A673 (cell line): ENCODE measurements at regions not wholly inside any gene's neighbourhood (a gene's known extent, or its start where the extent isn't known, plus 50 kb on each side); places are given as distances from the start of the nearest gene placed in this dataset.

Experiments
- EZH2 ChIP-seq: fragments of 200-600 bp; sonication (generic); IDR thresholded peaks from 2 replicates; pipeline ENCODE4 v1.6.1; 2017; ENCODE audit warnings: borderline replicate concordance, low read depth, mild to moderate bottlenecking, mixed read lengths, antibody characterized with exemption, low read length; ENCODE audit not compliant: poor library complexity, severe bottlenecking
- TF ChIP-seq, protein P1 (sequence below): fragments of 300-800, 200-600 bp; sonication (generic); conservative IDR thresholded peaks from 2 replicates; pipeline ENCODE4 v1.5.1; 2017; ENCODE audit warnings: low read depth, mild to moderate bottlenecking, antibody characterized with exemption, low read length, moderate library complexity, mixed read lengths

DNA sequence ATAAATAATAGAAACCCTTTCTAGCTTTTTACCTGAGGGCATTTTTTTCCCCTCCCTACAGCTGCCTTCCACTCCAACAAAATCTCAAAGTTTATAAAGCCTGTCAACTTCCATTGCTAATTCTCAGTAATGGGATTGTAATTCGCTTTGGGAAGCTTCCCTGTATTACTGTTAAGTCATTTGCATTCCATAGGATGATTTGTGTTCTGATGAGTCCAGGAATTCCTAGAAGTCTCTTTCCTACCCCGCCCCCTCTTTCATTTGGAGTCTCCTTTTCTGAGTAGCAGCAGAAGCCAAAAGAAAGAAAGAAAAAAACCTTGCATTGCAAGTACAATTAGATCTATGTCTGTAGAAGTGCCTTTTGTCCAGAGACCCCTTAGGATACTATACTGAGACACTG is 1033.3 kb downstream of the IGSF11 start:
- TF ChIP-seq, protein P1, sequence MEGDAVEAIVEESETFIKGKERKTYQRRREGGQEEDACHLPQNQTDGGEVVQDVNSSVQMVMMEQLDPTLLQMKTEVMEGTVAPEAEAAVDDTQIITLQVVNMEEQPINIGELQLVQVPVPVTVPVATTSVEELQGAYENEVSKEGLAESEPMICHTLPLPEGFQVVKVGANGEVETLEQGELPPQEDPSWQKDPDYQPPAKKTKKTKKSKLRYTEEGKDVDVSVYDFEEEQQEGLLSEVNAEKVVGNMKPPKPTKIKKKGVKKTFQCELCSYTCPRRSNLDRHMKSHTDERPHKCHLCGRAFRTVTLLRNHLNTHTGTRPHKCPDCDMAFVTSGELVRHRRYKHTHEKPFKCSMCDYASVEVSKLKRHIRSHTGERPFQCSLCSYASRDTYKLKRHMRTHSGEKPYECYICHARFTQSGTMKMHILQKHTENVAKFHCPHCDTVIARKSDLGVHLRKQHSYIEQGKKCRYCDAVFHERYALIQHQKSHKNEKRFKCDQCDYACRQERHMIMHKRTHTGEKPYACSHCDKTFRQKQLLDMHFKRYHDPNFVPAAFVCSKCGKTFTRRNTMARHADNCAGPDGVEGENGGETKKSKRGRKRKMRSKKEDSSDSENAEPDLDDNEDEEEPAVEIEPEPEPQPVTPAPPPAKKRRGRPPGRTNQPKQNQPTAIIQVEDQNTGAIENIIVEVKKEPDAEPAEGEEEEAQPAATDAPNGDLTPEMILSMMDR, result no peak
- no peak for TF ChIP-seq EZH2
